H9 (cell line): ENCODE measurements at regions not wholly inside any gene's neighbourhood (a gene's known extent, or its start where the extent isn't known, plus 50 kb on each side); places are given as distances from the start of the nearest gene placed in this dataset.

ENCODE experiments used
- DNase-seq: peaks from one replicate; pipeline ENCODE4 v3.0.0-alpha.2; 2017
- H2AFZ ChIP-seq: one replicate; pipeline ENCODE4 v1.6.1; 2013; ENCODE audit warnings: mild to moderate bottlenecking, low read length, control low read depth, moderate library complexity
- H2AK5ac ChIP-seq: 2 replicates; pipeline ENCODE4 v1.6.1; 2013; ENCODE audit warnings: low read length, control low read depth, mixed read lengths; ENCODE audit not compliant: insufficient read length
- H2BK120ac ChIP-seq: one replicate; pipeline ENCODE4 v1.6.1; 2013; ENCODE audit warnings: low read depth, mild to moderate bottlenecking, low read length, control low read depth, inconsistent platforms; ENCODE audit not compliant: poor library complexity, severe bottlenecking
- H2BK12ac ChIP-seq: 2 replicates; pipeline ENCODE4 v1.6.1; 2013; ENCODE audit warnings: low read length, control low read depth, mixed read lengths, low read depth; ENCODE audit not compliant: insufficient read length
- H2BK15ac ChIP-seq: 2 replicates; pipeline ENCODE4 v1.6.1; 2013; ENCODE audit warnings: low read depth, low read length, control low read depth
- H2BK20ac ChIP-seq: one replicate; pipeline ENCODE4 v1.6.1; 2013; ENCODE audit warnings: low read depth, mild to moderate bottlenecking, low read length, control low read depth, inconsistent platforms; ENCODE audit not compliant: poor library complexity, severe bottlenecking
- H2BK5ac ChIP-seq: 2 replicates; pipeline ENCODE4 v1.6.1; 2013; ENCODE audit warnings: low read length, control low read depth, mixed read lengths; ENCODE audit not compliant: insufficient read length
- H3K14ac ChIP-seq: 2 replicates; pipeline ENCODE4 v1.6.1; 2013; ENCODE audit warnings: low read length, control low read depth; ENCODE audit not compliant: insufficient read depth
- H3K18ac ChIP-seq: 2 replicates; pipeline ENCODE4 v1.6.1; 2013; ENCODE audit warnings: low read depth, mild to moderate bottlenecking, mixed read lengths, low read length, control low read depth; ENCODE audit not compliant: insufficient read length
- H3K23ac ChIP-seq: 2 replicates; pipeline ENCODE4 v1.6.1; 2013; ENCODE audit warnings: low read length, control low read depth, mixed read lengths, low read depth; ENCODE audit not compliant: insufficient read length
- H3K23me2 ChIP-seq: 2 replicates; pipeline ENCODE4 v1.6.1; 2013; ENCODE audit warnings: low read depth, mild to moderate bottlenecking, mixed read lengths, low read length, control low read depth; ENCODE audit not compliant: insufficient read length, poor library complexity, severe bottlenecking
- H3K27ac ChIP-seq: 2 replicates; pipeline ENCODE4 v1.5.1; 2013; ENCODE audit warnings: low read length, control low read depth, mixed read lengths, low read depth; ENCODE audit not compliant: insufficient read length
- H3K27me3 ChIP-seq: 2 replicates; pipeline ENCODE4 v1.6.1; 2013; ENCODE audit warnings: low read length, control low read depth, inconsistent platforms; ENCODE audit not compliant: insufficient read depth
- H3K4ac ChIP-seq: 2 replicates; pipeline ENCODE4 v1.6.1; 2013; ENCODE audit warnings: low read depth, mild to moderate bottlenecking, control low read depth, inconsistent platforms, low read length, moderate library complexity
- H3K4me1 ChIP-seq: 2 replicates; pipeline ENCODE4 v1.6.1; 2013; ENCODE audit warnings: low read length, control low read depth, inconsistent platforms; ENCODE audit not compliant: insufficient read depth
- H3K4me2 ChIP-seq: 2 replicates; pipeline ENCODE4 v1.6.1; 2013; ENCODE audit warnings: low read length, control low read depth, mixed read lengths; ENCODE audit not compliant: insufficient read length, insufficient read depth
- H3K56ac ChIP-seq: 2 replicates; pipeline ENCODE4 v1.6.1; 2013; ENCODE audit warnings: low read depth, mild to moderate bottlenecking, mixed read lengths, low read length, control low read depth; ENCODE audit not compliant: insufficient read length
- H3K79me1 ChIP-seq: 2 replicates; pipeline ENCODE4 v1.6.1; 2013; ENCODE audit warnings: low read depth, mild to moderate bottlenecking, moderate library complexity, low read length, control low read depth, inconsistent platforms; ENCODE audit not compliant: insufficient read depth, poor library complexity, severe bottlenecking
- H3K79me2 ChIP-seq: 2 replicates; pipeline ENCODE4 v1.6.1; 2013; ENCODE audit warnings: low read length, control low read depth, inconsistent platforms; ENCODE audit not compliant: insufficient read depth
- H3K9ac ChIP-seq: 2 replicates; pipeline ENCODE4 v1.6.1; 2013; ENCODE audit warnings: low read length, control low read depth, mixed read lengths; ENCODE audit not compliant: insufficient read length; ENCODE audit errors: extremely low read depth
- H3K9me3 ChIP-seq: one replicate; pipeline ENCODE4 v1.6.1; 2013; ENCODE audit warnings: low read depth, low read length, inconsistent platforms; ENCODE audit not compliant: control insufficient read depth
- H3T11ph ChIP-seq: one replicate; pipeline ENCODE4 v1.6.1; 2013; ENCODE audit warnings: mild to moderate bottlenecking, low read length, control low read depth, inconsistent platforms
- H4K20me1 ChIP-seq: one replicate; pipeline ENCODE4 v1.6.1; 2013; ENCODE audit not compliant: control insufficient read depth, insufficient read length, insufficient read depth
- H4K5ac ChIP-seq: 2 replicates; pipeline ENCODE4 v1.6.1; 2013; ENCODE audit warnings: low read depth, mild to moderate bottlenecking, mixed read lengths, low read length, control low read depth; ENCODE audit not compliant: insufficient read length
- H4K8ac ChIP-seq: replicated peaks from 2 replicates; pipeline ENCODE4 v1.6.1; 2013; ENCODE audit warnings: low read length, control low read depth, mixed read lengths, low read depth; ENCODE audit not compliant: insufficient read length
- H4K91ac ChIP-seq: 2 replicates; pipeline ENCODE4 v1.6.1; 2013; ENCODE audit warnings: low read depth, mild to moderate bottlenecking, moderate library complexity, mixed read lengths, low read length, control low read depth; ENCODE audit not compliant: insufficient read length
- H3K27ac Mint-ChIP-seq, 3 experiments: 2 replicates in 2 of 3; 3 replicates in 1 of 3; pipeline ENCODE4 v1.8.0; 2020 to 2021; ENCODE audit warnings: mixed read lengths in 3 of 3, mild to moderate bottlenecking in 1 of 3, moderate library complexity in 1 of 3
- H3K27me3 Mint-ChIP-seq: 2 replicates; pipeline ENCODE4 v1.8.0; 2021; ENCODE audit warnings: low read depth, mild to moderate bottlenecking, moderate library complexity, mixed read lengths
- H3K36me3 Mint-ChIP-seq, 3 experiments: 2 replicates in 2 of 3; 3 replicates in 1 of 3; pipeline ENCODE4 v1.8.0; 2020 to 2021; ENCODE audit warnings: low read depth in 3 of 3, mixed read lengths in 3 of 3; ENCODE audit not compliant: insufficient read depth in 1 of 3
- H3K4me1 Mint-ChIP-seq, 2 experiments: 2 replicates each; pipeline ENCODE4 v1.8.0; 2020; ENCODE audit warnings: mixed read lengths in 2 of 2
- H3K4me3 Mint-ChIP-seq, 2 experiments: 2 replicates in 1 of 2; 3 replicates in 1 of 2; pipeline ENCODE4 v1.8.0; 2020 to 2021; ENCODE audit warnings: mild to moderate bottlenecking in 2 of 2, mixed read lengths in 2 of 2, moderate library complexity in 1 of 2
- H3K9me3 Mint-ChIP-seq, 2 experiments: 2 replicates in 1 of 2; 3 replicates in 1 of 2; pipeline ENCODE4 v1.8.0; 2020; ENCODE audit warnings: mild to moderate bottlenecking in 2 of 2, mixed read lengths in 2 of 2, moderate library complexity in 1 of 2
- CTCF ChIP-seq: fragments of 200-600 bp; sonication (generic); conservative IDR thresholded peaks from 3 replicates; pipeline ENCODE4 v1.8.0; 2021; ENCODE audit warnings: antibody characterized with exemption, mild to moderate bottlenecking
- WGBS: extraction: QIAGEN DNeasy Blood & Tissue Kit; methylation state at CpG from one replicate; pipeline ENCODE4 v1.1.7; 2013; ENCODE audit warnings: missing lambda C conversion rate, low lambda C conversion rate, mixed read lengths; ENCODE audit not compliant: insufficient read length; ENCODE audit errors: extremely low coverage; 5-methylcytosine and 5-hydroxymethylcytosine counted together

- H3K79me1 ChIP-seq = no peaks in the 10 kb centered on the region
- no peaks in the 10 kb centered on the region for H3K4me1 ChIP-seq
- TF ChIP-seq CTCF = no peak
- no peak overlapping the region for H2BK15ac ChIP-seq
- H2AK5ac ChIP-seq = no peak overlapping the region
- H3K18ac ChIP-seq = no peak overlapping the region
- no peaks in the 10 kb centered on the region for H3K79me2 ChIP-seq
- Mint-ChIP-seq H3K4me3 (no peak overlapping the region), H3K9me3 (no peaks in the 10 kb centered on the region; a peak in 1 of 5 replicates), H3K4me1 (peaks cover 0 to 3% of the 10 kb centered on the region in 2 experiments; a peak in 1 of 4 replicates), H3K36me3 (no peaks in the 10 kb centered on the region), H3K27me3 (no peaks in the 10 kb centered on the region), H3K27ac (no peak overlapping the region)
- H3K56ac ChIP-seq = no peak overlapping the region
- H3K27ac ChIP-seq = no peak overlapping the region
- no peaks in the 10 kb centered on the region for H4K20me1 ChIP-seq
- no peaks in the 10 kb centered on the region for H3K23me2 ChIP-seq
- H4K91ac ChIP-seq = no peak overlapping the region
- H3K4me2 ChIP-seq = no peak overlapping the region
- no peak overlapping the region for H4K8ac ChIP-seq
- no peak overlapping the region for H2AFZ ChIP-seq
- H3K4ac ChIP-seq = no peak overlapping the region
- no peak overlapping the region for H3K23ac ChIP-seq
- no peak overlapping the region for H2BK5ac ChIP-seq
- H4K5ac ChIP-seq = no peak overlapping the region
- no peak for DNase-seq
- WGBS = no CpG with 5 or more reads among the region's 2 CpGs
- no peaks in the 10 kb centered on the region for H3K9me3 ChIP-seq
- H2BK120ac ChIP-seq = no peak overlapping the region
- H3K9ac ChIP-seq = no peak overlapping the region
- no peak overlapping the region for H2BK20ac ChIP-seq
- no peak overlapping the region for H3K14ac ChIP-seq
- no peaks in the 10 kb centered on the region for H3K27me3 ChIP-seq
- no peak overlapping the region for H2BK12ac ChIP-seq
- no peak overlapping the region for H3T11ph ChIP-seq
Observed at GRCh38 chr2:37568565-37568964, 102.9 kb downstream of the CDC42EP3 start.
